GM18507 (cell line): ENCODE measurements at regions not wholly inside any gene's neighbourhood (a gene's known extent, or its start where the extent isn't known, plus 50 kb on each side); places are given as distances from the start of the nearest gene placed in this dataset.
"Not testable (repeated sequence)": the region's sequence is repeated elsewhere in the genome, so short reads cannot be mapped to it uniquely, and the experiment has no call there.

Experiments
- DNase-seq: peaks from one replicate; pipeline ENCODE4 v3.0.0; 2011; ENCODE audit warnings: low read depth; ENCODE audit not compliant: insufficient read length; ENCODE audit errors: extremely low spot score
- FAIRE-seq: peaks from 2 replicates; lab custom pipeline; 2011; peaks lifted over from hg19 to GRCh38; lab: Jason Lieb, UNC

DNA sequence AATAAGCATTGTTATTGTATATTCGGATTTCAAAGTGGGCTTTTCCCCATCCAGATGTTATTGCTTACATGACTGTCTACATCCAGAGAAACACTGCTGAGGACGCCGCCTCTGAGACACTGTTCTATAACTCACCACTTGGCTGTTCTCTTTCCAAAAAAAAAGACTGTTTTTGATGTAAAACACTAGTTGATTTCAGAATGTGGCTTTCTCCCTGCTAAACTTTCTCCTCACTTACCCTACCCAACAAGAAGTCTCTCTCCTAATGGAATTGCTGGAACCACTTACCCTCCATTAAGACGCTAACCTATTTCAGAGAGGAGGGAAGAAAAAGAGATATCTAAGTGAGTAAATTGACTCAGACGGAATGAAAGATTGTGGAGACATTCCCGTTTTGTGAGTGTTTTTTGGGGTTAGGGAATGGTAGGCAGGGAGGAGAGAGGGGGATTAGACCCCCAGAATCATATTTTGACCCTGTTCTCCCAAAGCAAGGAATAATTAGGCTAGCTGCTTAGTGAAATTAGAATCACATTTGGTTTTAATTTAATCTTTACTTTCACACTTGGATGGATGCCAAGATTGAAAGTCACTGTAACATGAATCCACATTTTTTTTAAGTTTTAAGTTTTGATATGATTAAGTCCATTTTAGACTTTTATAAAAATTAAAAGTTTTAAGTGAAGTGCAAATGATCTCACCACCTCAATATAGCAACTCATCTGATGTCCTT is 174.9 kb downstream of the CHIC2 start:
- FAIRE-seq, result no peak
- no peak for DNase-seq

DNA sequence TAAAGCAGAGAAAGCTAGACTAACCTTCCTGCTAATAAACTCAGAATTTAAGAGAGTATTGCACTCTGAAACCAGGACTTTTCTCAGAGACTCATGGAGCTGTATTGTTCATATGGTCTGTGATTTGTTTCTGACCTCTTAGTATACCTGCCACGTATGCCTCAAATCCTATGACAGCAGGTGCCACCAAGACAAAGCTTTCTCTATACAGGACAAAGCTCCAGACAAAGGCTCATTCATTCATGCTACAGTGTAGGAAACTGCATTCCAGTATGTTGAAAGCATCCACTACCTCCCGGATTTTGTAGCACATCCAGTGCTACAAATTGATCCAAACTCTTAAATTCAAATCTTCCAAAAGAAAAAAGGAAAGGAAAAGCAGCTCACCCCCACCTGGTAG is 178.3 kb downstream of the CHIC2 start:
- DNase-seq (no peak), FAIRE-seq (no peak)

DNA sequence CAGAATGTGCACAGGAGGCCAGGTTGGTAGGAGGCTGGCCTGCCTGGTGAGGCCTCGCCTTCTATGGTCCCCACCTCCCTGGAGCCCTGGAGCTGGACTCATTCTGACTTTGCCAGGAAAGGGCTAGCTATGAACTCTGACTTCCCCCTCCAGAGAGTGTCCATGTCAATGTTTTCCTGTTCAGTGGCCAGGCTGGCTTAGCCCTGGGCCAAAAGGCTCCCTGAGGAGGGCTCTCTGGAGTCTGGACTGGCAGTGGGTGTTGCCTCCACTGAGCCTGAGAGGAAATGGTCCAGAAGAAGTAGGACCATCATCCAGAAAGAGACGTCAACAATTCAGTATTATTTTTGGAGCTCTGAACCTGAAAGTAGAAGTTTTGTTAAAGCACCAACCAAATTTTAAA is 178.7 kb downstream of the CHIC2 start:
- FAIRE-seq, result no peak

DNA sequence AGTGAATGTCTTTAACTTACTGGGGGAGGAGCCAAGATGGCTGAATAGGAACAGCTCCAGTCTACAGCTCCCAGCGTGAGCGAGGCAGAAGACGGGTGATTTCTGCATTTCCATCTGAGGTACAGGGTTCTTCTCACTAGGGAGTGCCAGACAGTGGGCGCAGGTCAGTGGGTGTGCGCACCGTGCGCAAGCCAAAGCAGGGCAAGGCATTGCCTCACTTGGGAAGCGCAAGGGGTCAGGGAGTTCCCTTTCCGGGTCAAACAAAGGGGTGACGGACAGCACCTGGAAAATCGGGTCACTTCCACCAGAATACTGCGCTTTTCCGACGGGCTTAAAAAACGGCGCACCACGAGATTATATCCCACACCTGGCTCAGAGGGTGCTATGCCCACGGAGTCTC is 187.3 kb downstream of the CHIC2 start:
- not testable (repeated sequence) for FAIRE-seq, DNase-seq

More for the DNA sequence above, 178.7 kb downstream of the CHIC2 start:
- no peak for DNase-seq

DNA sequence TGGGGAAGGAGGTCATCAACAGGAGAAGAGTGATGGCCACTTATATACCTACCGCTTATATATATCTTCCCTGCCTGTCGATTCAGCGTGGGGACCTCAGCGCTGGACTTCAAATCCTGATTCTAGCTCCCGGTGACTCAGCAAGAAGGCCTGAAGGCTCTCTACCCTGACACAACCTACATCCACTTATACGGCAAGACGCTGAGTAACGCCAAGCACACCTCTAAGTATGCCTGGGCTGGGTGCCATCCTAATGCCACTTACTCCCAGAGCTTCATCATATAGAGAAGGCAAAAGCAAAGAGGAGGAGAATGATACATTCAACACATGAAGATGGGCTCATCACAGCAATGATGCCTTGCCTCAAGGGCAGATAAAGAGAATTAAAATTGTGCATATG is 198.3 kb downstream of the CHIC2 start:
- FAIRE-seq, result no peak
- DNase-seq, result no peak

DNA sequence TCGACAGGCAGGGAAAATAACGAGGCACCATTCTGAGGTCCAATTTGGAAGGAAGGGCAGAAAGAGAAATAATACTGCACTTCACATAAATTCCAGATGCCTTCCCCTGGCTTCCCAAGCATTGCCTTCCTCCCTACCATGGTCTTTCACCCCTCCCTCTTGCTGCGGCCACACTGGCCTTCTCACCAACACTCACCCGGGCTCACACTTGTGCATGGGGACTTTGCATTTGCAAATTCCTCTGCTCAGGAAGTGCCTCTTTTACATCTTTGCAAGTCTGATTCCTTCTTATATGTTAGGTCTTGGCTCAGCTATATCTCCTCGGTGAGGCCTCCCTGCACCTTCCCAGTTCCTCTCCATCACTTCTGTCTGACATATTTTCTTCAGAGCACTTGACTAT is 199.4 kb downstream of the CHIC2 start:
- FAIRE-seq (no peak), DNase-seq (no peak)

DNA sequence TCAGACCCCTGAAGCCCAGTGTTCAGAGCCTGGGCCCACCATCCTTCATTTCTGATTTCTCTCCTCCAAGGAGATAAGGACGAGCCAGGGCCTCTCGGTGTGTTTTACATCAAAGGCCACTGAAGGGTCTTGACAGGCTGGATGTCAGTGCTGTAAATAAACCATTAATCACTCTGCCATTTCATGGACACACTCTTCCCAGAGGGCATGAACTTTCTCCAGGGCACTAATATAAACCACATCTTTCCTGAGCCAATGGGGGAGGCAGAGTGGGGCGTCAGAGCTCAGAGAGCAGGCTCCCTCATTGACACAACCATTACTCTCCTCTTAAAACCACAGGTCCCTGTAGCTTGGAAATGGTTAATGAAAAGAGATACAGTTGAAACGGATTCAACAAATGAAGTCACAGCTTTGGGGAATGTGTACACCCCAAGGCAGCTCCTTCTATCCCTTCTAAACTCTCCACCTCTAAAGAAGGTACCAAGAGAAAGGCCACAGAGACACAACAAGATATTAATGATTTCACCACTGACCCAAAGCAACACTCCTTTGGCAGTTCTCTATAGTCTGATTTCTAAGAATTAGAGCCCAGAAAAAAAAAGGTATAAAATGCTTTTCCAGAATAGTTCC is 200.6 kb downstream of the CHIC2 start:
- DNase-seq (no peak), FAIRE-seq (no peak)

DNA sequence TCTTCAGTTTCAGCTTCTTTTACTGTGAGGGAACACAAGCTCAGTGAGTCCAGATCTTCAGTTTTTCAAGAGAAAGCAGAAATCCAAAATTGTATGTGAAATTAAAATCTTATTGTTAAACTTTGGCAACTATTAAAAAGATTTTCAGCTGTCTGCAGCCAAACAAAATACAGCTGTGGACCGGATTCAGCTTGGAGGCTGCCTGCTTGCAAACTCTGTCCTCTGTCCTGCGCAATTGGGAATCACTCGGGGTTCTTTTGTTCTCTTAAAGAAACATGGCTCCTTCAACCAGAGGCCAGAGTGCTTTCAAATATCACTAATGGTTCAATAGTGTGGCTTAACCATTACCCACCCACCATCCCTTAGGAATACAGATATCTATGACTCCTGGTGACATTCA is 201.2 kb downstream of the CHIC2 start:
- no peak for FAIRE-seq
- no peak for DNase-seq

DNA sequence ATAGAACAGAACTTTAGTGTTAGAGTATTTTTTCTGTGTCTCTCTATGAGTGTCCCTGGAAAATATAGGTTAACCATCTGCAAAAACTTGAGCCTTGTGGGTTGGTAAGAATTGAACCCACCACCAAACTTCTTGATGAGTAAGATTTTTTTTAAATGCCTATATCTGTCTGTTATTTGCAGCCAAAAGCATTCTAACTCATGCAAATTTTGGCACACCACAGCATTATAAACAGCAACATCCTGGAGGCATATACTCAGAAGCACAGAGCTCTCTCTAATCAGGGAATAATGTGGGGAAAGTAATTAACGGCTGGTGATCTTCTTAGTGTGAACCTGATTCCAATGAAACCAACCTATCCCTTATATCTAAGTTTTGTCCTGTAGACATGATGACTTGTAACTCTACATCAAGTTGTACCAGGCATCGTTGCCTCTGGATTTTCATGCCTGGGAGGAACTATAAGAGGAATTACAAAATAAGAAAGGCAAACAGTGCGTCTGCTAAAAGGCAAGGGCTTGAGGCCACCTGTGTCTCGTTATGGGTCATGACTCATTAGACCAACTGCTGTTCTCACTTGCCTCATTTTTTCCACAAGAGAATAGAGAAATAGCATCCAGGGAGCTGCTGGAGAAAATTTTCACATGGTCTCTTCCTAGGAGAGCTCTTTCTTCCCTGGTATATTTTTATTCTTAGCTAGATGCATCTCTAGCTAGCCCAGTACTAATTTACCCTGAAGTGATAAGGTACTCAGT is 202.4 kb downstream of the CHIC2 start:
- DNase-seq (no peak), FAIRE-seq (no peak)

DNA sequence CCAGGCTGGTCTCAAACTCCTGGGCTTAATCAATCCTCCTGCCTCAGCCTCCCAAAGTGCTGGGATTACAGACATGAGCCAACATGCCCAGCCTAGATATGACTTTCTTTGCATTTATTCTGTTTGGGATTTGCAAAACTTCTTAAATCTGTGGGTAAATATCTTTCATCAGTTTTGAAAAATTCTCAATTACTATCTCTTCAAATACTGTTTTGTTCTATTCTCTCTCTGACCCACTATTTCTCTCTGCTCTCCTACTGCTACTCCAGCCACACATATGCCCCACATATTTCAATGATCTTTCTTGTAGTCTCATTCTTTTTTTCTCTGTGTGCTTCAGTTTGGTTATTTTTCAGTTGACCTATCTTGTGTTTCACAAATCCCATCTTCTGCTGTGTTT is 205.1 kb downstream of the CHIC2 start:
- no peak for FAIRE-seq
- DNase-seq, result no peak

DNA sequence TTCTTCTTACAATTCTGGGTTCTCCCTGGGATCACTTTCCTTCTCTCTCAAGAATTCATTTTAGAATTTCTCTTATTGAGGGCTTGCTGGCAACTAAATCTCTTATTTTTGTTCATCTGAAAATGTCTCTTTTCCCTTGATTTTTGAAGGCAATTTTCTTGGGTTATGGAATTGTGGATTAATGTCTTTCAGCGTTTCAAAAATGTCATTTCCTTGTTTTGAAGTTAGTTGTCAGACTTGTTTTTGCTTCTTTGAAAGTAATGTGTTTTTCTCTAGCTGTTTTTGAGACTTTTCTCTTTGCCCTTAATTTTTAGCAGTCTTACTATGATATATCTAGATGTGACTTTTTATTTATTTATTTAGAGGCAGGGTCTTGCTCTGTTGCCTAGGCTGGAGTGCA is 205.7 kb downstream of the CHIC2 start:
- FAIRE-seq (no peak), DNase-seq (no peak)

DNA sequence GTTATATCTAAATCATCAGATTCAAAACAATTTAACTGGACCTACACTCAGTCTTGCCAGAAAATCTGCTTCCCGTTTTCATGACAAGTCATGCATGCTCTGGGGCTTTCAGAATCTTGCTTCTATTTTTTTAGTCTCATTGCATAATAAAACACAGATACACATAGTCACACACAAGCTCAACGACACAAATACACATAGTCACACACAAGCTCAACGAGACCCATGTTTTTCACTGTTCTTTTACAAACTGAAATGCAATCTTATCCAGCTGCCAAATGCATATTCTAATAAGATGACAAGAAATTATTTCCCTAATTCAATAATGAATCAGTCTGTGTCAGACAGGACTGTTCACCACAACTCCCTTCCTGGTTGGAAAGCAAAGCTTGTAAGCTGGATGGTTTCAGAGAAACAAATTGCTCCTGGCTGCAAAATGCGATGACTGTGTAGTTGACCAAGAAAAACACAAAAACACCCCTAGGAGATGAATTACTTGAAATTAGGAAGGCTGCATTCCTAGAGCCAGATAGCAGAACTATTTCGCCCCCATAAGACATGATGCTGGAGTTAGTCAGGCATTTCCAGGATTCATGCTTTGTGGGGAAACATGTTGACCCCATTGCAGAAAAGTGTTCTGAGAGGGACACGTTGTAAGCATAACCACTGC is 208.7 kb downstream of the CHIC2 start:
- FAIRE-seq (peak; percentile 38), DNase-seq (no peak)

DNA sequence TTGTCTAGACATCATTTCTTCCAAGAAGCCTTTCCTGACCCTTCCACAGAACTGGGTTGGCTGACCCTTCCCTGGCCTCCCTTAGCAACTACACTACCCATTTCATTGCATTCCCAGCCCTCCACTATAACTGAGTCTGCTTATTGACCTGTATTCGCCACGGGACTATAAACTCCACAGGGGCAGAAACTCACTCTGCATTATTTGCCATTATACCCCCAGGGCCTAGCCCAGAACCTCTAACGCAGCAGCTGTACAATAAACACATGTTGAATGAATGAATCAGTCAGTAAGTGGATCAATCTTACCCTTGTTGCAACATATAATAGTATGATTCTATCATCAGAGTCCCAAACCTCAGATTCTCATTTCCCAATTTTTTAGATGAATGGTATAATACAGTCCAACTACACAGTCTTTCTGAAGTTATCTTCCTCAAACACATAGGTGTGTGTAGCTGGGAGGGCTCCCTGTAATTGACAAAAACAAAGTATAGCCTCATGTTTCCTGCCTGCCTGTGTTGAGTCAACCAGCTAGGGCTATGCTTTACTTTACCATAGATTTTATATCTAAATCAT is 209.3 kb downstream of the CHIC2 start:
- no peak for FAIRE-seq
- DNase-seq, result no peak

DNA sequence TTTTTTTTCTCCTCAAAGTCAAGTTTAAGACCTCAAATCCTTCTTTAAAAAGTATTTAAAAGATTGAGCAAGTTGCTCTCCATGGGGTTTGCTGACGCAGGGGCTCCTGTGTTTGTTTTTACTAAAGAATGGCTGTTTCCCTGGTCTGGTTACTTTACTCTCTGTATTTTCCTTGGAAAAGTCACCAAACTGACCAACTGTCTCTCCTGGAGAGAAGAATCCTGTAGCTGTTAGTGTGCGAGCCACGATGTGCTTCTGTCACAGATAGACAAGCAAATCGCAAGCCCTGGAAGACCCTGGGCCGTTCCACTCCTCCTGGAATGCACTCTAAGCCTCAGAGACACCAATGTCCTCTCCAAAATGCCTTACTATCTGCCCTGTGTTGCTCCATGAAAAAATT is 212.1 kb downstream of the CHIC2 start:
- no peak for FAIRE-seq
- no peak for DNase-seq

DNA sequence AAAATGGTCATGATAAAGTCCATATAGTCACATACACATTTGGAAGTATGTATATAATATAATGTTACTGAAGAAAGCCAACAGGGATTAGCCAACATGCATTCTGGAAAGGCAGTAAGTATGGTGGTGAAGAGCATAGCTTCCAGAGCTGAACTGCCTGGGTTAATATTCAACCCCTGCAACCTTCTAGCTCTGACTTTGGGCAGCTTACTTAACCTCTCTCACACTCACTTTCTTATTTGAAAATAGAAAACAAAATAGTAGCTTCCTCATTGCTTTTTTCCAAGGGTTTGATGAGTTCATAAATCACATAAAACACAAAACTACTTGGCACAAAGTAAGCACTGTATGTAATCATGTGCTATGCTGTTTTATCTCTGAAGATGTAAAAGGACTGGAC is 216.4 kb downstream of the CHIC2 start:
- FAIRE-seq (no peak), DNase-seq (no peak)

DNA sequence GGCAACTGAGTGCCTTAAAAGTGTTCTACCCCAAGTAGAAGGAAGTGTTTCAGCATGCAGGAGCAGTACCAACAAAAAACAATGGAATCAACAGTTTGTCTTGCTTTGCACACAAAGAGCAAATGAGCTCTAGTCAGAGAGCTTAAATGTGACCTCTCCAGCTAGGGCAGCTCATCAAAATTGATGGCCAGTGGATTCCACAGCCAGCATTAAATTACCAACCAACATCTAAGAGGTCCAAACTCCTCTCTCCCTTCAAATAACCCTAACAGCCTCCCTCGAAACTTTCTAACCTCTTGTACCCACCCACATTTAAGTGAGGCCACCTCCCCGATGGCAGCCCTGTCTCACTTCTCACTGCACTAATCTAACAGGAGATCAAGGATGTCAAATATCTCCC is 219.9 kb downstream of the CHIC2 start:
- no peak for FAIRE-seq
- DNase-seq, result no peak

DNA sequence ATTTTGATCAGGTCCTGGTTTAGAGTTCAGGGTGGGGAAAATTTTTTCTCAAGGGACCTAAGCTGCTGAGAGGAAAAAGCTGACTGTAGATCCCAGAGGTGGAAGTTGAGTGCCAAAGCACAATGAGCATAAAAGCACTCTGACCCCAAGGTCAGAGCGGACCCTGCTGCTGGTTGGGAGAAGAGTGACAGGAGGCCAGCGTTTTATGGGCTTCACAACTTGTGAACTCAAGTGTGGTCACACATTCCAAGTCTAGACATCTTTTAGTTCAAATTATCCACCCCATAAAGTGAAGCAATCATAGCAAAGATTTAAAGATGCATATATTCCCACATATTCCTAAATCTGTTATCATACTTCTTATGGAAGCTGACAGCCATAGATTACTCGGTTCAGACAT is 220.3 kb downstream of the CHIC2 start:
- FAIRE-seq (no peak), DNase-seq (no peak)

DNA sequence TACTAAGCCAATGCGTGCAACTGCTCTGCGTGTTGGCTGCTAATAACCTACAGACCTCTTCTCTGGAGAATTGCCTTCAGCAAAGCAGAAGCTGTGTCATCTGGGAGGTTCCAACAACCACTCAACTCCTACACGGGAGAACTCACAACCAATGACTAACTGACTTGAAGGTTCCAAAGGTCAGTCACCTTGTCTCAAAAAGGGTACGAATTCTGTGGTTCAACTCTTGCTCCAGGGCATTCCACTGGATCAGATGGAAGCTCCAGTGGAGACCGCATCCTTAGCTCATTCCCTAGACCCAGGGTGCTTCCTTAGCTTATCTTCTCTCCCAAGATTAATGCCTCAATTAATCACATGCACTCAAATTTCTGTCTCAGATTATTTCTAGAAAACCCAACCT is 222.7 kb downstream of the CHIC2 start:
- no peak for FAIRE-seq
- no peak for DNase-seq

DNA sequence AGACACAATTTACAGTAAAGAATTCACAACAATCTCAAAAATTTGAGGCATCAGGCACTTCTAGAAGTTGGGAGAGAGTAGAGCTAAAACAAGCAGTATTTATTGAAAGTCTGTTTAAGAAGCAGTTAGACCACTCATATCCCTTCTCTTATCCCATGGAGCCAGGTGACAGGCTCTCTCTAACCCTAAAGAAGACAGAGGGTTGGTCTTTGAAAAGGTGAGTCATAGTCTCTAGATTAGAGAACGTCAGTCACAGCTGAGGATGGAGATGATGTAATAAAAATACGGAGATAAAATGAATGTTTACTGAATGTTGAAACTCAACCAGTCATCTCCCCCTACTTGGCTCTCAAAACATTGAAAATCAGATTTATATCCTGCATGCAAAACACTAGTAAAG is 223.8 kb downstream of the CHIC2 start:
- DNase-seq, result no peak

More for the DNA sequence above, 223.8 kb downstream of the CHIC2 start:
- FAIRE-seq, result no peak
